ENCODE measurements at regions not wholly inside any gene's neighbourhood (a gene's known extent, or its start where the extent isn't known, plus 50 kb on each side); places are given as distances from the start of the nearest gene placed in this dataset.
A peak's percentile ranks its signal among the peaks of the same experiment; 100 is the strongest.

GRCh38 chr6:4327841-4328240 is 192.5 kb upstream of the ECI2 start:
- DNase-seq, result no peak

GRCh38 chr6:4324746-4325145 is 189.4 kb upstream of the ECI2 start:
- DNase-seq, result no peak

- no peak for DNase-seq
Measured at GRCh38 chr6:4323322-4323721, 187.9 kb upstream of the ECI2 start.

- no peak for DNase-seq
Measured at GRCh38 chr6:4322846-4323309, 187.5 kb upstream of the ECI2 start.

GRCh38 chr6:4322134-4322845 is 186.9 kb upstream of the ECI2 start:
- DNase-seq, result no peak

- DNase-seq, result peak in 2 of 3 donors; percentile 20 to 92
Measured at GRCh38 chr6:4320860-4321259, 185.5 kb upstream of the ECI2 start.

DNA sequence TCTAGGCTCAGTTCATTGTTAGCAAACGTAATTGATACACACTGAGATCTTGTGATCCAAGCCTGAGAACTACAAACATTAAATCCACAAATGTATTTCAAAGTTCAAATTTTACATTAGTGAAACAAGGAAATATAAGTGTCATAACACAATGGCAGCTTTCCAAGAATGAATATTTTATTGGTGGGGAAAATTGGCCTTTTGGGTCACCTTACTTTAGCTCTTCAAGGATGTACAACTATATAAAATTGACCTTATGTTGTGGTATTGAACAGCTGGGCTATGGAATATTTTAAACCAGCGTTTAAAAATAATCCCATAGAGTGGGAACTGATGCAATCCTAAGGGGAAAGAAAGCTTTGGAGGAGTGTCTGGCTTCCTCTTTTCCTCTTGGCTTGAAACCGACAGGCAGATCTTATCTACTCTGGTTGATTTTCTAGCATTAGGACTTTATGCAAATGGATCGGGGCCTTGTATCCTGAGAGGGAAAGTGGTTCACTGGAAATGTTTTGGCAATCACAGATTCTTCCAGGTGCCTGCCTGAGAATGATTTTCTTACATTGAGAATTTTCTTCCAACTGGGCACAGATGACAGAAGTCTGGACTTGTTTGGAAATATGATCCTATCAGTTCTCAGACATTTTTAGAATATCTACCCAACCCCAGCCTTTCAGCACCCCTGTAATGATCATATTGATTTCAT is 184.8 kb upstream of the ECI2 start:
- peak; percentile 24 to 56 (median 55) for DNase-seq

- DNase-seq, result no peak
Measured at GRCh38 chr6:4318321-4318720, 182.9 kb upstream of the ECI2 start.

DNA sequence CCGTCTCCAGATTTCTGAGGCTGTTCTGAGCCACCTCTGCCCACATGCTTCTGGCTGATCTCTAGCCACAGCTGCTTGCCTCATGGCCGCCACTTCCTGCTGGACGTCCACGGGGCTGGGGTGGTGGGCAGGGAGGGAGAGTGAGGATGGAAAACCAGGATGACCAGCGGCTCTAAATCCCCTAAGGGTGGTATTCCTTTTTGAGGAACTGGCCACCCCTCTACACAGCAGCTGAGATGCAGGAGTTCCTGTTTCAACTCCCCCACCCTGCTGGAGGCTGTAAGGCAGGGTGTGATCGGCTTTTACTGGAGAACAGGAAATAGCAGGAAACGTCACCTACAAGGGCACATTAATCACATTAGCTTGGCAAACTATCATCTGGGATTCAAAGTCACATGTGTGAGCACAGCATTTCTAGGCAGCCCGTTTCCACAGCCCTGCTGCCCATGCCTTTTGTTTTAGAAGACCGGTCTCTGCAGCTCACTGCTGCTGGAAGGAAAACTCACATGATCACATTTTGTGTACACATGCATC is 181.6 kb upstream of the ECI2 start:
- peak; percentile 22 to 79 (median 74) for DNase-seq

DNA sequence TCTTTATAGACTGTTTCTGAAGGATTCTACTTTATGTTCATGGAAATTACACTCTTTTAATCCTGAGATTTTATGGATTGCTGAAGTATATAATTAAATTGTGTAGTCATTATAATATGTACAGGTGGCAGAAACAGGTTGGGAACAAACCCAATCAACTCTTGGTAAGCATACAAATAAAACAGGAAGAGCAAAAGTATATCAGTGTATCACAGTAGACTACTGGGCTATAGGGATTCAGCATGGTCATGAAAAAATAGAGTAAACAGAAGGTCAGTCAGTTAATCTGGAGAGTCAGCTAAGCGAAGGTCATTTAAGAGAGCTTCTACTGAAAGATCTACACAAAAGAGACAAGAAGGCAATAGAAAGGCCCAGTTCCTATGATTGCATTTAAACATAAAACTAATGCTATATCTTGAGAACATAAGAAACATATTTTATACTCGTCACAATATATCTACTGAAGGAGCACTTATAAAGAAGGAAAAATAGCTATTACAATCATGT is 178.9 kb upstream of the ECI2 start:
- no peak for DNase-seq

DNA sequence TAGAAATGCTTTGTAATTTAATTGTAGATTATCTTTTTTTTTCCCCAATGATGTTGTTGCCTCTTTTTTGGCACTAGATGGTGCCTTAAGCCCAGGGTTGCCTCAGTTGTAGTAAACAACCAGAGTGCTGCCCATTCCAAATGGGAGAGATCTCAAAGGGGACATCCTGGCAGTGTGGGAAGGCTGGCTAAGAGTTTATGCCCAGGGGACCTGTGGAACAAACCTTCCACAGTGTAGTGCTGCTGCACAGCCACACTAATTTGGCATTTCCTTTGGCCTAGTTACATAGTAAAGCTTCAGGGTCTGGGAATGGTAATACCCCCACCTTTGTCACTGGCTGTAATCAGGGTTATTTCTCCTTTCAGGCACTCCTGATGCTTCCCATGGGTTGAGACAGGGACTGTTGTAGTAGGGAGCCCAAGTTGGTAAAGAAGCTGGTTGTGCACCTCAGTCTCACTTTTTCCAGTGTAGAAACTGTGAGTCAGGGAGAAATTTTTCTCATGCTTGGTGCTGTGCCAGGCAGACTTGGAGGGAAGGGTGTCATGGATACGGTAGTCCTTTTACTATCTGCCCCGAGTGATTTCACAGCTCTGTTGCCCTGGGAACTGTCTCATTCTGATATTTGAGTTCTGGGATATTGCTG is 177.8 kb upstream of the ECI2 start:
- peak in 2 of 3 donors; percentile 17 to 93 for DNase-seq

DNA sequence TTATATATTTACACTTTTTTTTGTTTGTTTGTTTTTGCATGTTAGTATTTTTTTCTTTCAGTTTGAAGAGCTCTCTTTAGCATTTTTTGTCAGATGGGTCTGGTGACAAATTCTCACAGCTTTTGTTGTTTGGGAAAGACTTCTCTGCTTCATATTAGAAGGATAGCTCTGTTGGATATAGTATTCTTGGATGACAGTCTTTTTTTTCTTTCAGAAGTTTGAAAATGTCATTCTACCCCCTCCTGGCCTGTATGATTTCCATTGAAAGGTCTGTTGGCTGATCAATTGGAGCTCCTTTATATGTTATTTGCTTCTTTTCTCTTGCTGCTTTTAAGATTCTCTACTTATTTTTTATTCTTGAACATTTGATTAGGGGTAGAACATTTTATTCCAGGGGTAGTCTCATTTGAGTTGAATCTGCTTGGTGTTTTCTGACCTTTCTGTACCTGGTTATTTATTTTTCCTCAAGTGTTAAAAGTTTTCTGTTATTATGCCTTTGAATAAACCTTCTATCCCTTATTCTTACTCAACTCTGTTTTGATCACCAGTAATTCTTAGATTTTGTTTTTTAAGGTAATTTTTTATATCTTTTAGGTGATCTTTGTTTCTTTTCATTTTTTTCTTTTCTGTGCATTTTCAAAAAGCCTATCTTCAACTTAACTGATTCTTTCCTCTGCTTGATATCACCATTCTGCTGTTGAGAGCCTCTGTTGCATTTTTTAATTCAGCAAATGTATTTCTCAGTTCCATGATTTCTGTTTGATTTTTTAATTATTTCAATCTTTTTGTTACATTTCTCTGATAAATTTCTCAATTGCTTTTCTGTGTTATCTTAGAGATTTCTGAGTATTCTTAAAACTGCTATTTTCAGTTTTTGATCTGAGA is 176.8 kb upstream of the ECI2 start:
- DNase-seq, result no peak

DNA sequence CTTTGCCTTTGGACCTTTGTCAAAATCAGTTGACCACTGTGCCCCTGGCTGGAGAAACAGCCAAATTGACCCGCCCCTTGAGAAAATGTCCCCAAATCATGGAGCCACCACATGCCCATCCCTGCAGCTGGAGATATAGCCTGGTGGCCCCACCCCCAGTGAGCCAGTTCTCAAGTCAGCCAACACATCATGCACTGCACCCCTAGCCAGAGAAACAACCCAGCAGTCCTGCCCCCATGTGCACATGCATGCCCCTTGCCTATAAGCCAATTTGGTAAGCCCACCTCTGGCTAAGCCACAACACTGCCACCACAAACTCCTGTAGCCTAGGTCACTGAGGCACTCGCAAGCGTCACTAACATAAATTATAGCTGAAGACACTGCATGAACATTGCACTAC is 174.2 kb upstream of the ECI2 start:
- DNase-seq, result no peak

GRCh38 chr6:4308364-4308763 is 173.0 kb upstream of the ECI2 start:
- DNase-seq, result no peak

DNA sequence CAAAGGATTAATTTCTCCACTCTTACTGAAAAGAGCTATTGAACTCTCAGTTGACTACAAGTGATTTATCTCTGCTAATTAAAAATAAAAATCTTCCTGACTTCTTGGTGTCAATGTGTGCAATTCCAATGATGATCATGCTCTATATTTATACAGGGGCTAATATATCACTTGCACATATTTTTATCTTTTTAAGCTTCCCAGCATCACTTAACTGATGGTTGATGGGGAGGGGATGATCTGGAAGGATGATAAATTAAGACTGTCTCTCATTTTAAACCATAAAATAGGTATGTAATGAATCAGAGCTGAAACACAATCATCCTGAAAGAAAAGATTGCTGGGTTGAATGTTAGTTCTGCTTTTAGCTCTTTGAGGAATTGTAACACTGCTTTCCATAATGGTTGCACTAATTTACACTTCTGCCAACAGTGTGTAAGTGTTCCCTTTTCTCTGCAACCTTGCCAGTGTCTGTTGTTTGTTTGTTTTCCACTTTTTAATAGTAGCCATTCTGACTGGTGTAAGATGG is 169.6 kb upstream of the ECI2 start:
- no peak for DNase-seq

- DNase-seq, result no peak
Measured at GRCh38 chr6:4303638-4304037, 168.3 kb upstream of the ECI2 start.

- DNase-seq, result no peak
Measured at GRCh38 chr6:4302524-4302923, 167.1 kb upstream of the ECI2 start.

DNA sequence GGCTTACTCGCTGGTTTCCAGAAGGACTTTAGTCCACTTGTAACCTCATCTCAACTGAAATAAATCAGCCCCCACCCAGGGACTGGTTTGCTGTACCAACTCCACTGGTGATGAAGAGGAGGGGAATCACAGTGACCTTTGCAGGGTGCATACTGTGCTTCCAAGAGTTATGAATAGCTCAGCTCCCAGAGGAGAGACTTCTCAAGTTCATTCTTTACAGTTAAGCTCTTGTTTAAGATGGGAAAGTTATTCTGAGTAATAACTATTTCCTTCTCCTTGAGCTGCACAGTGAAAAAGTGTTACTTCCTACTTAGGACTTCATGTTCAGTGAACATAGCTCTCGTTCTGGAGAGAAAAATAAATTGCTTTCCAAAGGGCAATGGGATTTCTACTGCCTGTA is 166.5 kb upstream of the ECI2 start:
- no peak for DNase-seq

- no peak for DNase-seq
Measured at GRCh38 chr6:4300917-4301316, 165.5 kb upstream of the ECI2 start.

DNA sequence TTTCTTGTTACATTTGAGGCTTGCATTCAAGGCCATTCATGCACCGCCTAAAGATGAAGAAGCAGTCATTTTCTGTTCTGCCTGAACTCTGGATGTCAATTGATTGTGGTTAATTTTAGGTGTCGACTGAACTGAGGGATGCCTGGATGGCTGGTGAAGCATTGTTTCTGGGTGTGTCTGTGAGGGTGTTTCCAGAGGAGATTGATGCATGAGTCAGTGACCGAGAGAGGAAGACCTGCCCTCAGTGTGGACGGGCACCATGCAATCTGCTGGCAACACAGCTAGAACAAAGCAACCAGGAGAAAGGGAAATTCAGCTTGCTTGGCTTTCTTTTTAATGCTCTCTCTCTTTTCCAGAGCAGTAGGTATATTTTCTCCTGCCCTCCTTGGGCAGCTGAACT is 164.1 kb upstream of the ECI2 start:
- DNase-seq, result no peak

DNA sequence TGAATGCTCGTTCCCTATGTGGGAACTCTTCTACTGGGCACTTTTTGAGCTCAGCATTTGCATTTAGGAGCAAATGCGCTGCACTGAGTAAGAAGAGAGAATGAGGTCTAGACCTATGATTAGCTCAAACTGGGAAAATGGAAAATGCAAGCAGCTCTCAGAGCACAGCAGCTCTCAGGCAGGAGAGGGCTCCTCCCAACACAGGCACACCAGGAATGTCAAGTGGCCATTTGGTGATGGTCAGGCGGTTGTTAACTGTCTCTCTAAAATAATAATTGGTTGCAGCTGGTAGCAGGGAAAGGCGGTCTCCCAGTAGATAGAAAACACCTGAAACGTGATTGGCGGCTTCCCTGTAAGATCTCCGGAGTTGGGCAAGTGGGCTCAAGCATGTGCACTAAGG is 162.0 kb upstream of the ECI2 start:
- no peak for DNase-seq
